SIG-M5 treated with dmso at 0.1 percent for 504 hours (cell line): ENCODE measurements at regions not wholly inside any gene's neighbourhood (a gene's known extent, or its start where the extent isn't known, plus 50 kb on each side); places are given as distances from the start of the nearest gene placed in this dataset.
"Not testable (repeated sequence)": the region's sequence is repeated elsewhere in the genome, so short reads cannot be mapped to it uniquely, and the experiment has no call there.

Source experiments
- DNase-seq: peaks from one replicate; lab custom pipeline; 2025; ENCODE audit not compliant: unreplicated experiment; lab: John Stamatoyannopoulos, UW

DNA sequence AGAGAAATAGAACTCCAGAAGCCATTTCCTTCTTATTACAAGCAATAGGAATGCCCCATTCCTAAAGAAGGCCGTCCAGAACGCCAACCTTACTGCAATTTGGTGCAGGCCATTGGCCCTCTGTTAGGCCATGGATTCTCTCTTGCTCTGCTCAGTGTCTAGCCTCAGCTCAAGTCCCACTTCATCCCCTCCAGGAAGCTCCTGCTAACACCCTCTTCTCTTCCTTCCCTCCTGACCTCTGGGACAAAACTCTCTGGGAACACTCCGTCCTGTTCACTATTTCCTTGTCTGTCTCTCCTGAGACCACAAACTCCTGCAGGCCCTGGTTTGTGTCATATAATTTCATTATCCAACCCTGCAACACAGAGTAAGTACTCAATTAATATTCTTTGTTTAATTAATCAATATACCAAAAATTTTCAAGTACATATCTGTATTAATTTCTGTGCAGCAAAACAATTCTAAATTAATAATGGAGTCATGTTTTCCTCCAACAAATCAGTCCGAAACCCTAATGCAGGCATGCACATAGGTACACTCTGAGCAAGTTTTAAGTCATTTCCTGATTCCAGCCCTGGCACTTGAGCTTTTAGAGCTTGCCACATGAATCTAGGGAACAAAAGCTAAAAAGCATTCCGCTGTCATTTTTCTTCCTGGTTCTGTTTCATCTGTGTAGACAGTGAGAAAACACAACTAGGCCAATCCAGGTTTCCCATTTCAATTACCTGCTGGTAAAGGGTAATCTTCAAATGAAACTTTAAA, 245.3 kb downstream of the SETD4 start:
- DNase-seq: no peak

DNA sequence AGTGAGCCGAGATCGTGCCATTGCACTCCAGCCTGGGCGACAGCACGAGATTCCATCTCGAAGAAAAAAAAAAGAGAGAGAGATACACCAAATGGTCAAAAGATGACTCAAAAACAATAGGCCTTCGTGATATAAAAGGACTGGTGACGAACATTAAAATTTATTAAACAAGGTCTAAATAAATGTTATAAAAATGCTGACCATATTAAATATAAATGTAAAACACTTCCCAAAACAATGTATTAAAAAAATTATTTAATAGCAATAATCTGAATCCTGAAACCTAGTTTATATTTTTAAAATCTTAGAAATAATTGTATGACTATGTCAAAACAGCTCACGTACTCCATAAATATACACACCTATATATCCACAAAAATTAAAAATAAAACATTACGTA, 247.6 kb downstream of the SETD4 start:
- DNase-seq: no peak

DNA sequence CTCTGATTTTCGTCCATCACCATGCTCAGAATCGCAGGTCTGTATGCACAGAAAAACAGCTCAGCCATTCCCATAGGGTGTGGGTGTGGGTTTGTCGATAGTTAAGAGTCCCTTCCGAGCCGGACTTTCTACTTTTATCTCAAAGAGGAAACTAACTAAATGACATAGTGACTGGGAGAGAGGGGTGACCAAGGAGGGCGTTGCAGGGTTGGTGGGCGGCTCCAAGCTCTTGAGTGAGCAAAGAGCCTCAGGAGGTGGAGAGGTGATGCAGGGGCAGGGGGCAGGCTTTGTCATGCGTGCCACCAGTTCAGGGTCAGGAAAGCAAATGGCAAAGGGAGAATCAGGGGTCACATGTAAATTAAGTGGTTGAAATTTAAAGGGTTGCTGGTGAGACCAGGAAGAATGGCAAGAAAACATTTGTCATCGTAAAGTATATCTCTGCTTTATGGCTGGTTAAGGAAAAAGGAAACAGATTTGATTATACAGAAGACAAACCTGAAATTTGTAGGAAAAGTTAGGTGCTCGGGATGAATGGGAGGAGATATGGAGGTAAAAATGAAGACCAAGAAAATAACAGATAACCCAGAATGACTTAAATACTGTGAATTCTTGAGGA, 249.0 kb downstream of the SETD4 start:
- no peak for DNase-seq

DNA sequence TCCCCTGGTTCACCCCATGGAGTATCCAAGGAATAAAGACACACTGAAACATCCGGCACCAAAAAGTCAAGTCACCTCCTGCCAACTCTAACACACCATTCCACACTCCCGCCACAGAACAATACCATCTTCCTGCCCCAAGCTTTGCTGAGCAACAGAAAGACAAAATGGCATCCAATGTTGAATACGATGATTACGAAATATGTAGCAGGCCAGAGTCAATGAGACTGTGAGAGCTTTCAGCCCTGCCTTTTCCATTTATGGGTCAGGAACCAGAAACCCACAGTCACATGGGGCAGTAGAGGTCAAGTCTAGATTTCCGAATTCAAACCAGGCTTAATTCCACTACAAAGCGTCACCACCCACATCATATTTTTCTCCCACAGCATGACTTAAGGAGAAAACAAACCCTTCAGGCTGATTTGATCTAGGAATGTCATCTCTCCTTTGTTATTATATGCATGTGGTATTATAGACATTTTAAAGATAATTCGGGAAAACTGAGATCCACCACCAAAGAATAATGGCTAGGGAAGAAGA, 249.8 kb downstream of the SETD4 start:
- DNase-seq: no peak

DNA sequence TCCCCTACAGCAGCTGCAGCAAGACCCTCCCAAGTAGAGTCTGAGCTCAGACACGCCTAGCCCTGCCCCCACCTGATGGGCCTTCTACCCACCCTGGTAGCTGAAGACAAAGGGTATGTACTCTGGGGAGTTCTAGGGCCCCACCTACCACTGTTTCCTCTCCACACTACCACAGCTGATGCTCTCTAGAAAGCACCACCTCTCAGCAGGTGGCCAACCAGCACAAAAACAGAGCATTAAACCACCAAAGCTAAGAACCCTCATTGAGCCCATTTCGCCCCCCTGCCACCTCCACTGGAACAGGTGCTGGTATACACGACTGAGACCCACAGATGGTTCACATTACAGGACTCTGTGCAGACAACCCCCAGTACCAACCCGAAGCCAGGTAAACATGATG, 258.9 kb downstream of the SETD4 start:
- no peak for DNase-seq

DNA sequence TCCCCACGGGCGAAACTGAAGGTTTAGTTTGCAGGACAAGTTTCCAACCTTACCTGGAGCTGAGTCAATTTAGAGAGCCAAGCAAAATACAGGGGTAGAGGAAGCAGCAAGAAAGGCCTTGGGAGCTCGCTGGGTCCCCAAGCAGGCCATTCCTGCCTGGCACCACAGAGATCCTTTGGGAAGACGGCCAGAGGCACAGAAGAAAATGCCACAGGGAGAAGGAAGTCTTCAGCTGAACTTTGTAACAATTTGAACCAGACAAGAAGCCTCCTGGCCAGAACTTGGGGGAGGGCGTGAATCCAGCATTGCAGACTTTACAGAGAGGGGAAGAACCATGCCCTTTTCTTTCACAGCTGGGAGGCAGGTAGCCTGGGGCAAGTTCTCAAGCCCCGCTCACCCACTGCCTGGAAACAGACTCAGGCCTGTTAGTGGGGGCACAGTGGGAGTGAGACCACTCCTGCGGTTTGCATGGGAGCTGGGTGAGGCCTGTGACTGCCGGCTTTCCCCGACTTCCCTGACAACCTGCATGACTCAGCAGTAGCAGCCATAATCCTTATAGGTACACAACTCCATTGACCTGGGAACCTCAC, 259.4 kb downstream of the SETD4 start:
- DNase-seq: not testable (repeated sequence)

DNA sequence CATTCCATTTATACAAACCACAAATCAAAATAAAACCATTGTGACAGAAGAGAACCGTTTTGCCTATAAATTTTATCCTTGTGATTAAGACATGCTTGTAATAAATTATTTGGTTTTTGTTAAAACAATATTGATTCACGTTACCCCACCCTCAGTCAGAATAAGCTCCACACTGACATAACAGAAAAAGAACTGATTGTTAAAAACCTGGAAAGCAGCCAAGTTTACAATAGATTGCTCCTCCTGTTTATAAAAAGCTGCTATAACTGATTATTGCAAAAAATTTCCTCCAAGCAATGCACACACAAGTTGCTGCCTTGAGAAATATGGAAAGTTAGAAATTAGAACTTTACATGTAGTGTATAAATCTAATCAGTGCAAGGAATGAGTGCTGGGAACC, 263.5 kb downstream of the SETD4 start:
- no peak for DNase-seq

DNA sequence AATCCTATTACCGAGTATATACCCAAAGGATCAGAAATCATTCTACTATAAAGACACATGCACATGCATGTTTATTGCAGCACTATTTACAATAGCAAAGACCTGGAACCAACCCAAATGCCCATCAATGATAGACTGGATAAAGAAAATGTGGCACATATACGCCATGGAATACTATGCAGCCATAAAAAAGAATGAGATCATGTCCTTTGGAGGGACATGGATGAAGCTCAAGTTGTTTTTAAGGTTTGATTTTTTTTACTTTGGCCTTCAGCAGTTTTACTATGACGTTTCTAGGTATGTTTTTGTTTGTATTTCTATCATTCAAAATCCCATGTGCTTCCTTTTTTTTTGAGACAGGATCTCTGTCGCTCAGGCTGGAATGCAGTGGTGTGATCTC, 265.8 kb downstream of the SETD4 start:
- not testable (repeated sequence) for DNase-seq

DNA sequence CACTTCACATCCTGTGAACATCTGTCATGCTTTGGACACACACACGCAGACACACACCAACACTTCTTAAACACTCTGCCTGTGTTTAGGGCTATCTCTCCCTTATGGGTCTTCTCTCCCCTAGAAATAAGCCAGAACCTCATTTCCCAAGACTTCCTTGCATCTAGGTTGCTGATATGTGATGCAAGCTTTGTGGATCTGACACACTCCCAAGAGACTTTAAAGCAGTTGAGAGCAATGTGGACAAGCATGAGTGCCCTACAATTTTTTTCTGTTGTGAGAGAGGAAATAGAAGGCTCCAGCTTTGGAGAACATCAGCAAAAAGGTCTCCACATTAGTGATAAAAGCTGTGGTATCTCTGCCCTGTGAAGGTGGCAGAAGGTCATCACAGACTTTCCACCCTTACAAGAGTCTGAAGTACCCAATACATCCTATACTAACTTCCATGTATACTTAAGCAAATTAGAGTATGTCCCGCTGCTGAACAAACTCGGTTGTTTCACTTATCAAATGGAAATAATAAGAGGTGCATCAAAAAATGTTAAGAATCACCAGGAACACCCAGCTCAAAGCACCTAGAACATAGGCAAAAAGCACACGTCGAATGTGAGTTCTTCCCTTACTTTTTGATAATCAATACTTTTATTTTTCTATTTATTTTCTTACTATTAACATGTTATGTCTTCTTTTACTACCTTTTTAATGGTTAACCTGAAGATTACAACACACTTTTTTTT, 267.6 kb downstream of the SETD4 start:
- DNase-seq: no peak

DNA sequence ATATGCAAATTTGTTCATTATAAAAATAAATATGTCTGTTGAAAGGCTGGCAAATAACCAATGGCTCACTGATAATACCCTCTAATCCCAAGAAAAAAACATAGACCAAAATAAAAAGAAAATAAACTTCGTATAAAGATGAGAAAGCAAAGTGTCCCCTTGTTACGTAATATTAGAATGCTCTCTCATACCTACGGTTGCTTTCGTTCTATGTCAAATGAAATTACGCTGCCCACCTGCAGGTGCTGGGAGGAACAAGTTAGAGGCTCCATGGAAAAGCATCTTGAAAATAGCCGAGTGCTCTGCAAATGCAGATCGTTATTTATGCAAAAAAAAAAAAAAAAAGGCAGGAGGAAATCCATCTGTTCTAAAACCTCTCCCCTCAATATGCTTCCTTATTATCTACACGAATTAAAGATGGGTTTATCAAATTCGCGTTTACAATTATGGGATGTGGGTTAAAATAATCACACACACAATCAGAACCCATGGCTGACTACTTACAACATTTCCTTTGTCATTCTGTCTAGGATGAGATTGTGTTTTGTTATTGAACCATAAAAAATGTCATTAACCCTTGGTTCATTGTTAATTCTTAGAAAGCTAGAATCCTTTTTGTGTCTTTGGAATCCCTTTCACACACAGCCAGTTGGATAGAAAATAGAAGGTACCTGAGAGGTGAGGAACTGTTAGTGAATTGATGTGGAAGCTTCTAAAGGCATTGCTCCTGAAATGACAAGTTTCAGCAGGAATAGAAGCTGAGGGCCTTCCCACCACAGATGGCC, 268.6 kb downstream of the SETD4 start:
- no peak for DNase-seq

DNA sequence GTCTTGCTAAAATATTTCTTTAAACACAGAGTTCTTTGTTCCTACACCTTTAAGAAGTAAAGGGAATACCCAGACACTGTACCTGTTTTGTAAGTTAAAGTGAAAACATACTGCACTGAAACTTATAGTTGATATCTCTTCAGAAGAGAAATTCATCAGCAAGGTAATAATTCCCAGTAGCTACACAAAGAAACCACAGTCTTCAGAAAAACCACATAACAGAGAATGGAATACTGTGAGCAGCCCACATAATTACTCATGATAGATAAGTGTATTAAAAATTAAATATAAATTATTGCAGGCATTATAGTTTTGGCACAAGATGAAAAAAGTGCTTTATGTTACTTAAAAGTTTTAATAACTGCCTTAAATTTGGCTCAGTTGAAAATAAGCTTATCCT, 276.6 kb downstream of the SETD4 start:
- no peak for DNase-seq

DNA sequence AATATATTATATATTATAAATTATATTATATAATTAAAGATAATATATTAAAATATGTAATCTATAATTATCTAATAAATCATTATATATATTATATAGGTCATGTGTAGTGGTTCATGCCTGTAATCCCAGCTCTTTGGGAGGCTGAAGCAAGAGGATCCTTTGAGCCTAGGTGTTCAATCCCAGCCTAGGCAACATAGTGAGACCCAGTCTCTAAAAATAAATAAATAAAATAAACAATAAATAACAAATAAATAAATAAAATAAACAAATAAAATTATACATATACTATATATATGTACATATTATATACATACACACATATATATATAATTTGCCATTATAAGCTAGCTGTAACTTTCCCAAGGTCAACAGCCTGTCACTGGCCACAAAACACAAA, 277.7 kb downstream of the SETD4 start:
- no peak for DNase-seq

DNA sequence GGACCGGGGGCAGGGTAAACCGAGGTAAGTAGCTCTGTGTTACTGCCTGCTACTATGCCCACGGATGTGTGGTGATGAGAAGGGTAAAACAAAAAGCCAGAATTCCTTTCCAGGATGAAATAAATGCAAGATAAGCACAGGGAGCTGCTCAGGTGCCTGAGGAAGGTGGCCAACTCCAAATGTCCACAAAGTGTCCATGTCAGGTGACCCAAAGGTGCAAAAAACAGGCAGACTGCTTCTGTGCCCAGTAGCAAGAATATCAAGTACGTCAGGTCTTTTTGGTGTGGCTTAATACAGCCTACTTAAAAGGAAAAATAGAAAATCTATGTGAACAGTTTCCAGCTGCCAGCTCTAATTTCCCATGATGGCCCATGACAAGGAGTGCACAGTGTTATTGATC, 279.3 kb downstream of the SETD4 start:
- DNase-seq: no peak

DNA sequence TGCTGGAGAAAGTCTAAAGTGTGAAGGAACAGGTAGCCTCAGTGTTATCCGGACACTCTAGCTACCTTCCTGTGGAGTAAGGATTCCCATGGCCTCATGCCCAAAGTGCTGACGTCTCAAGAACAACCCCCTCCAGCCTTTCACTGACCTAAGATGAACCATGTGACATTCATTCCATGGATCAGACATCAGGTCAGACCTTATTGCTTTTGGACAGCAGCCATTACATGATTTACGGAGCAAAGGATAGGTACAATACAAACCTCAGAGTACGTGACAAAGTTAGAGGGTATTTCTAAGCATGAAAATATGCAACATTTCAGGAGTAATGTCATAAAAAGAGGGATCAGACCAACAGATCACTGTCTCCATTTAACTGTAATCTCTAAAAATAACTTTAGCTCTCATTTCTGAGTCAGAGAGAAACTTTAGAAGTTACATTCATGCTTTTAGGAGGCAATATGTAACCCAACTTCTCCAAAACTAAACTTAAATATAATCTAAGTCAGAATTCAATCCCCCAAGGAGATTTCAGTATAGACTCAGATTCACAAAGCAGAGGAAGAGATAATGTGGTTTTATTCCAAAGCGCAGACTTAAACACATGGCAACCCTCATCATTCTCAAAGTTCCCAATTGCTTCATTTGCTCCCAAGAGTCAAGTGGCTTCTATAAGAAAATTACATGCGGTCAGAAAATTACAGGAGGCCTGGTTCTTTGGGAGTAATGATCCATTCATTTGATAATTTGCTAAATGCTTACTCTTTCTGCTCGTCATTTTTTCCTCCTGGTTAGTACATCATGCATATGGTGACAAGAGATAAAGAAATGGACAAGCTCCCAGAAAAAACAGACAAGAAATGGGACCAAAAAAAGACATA, 280.4 kb downstream of the SETD4 start:
- no peak for DNase-seq

DNA sequence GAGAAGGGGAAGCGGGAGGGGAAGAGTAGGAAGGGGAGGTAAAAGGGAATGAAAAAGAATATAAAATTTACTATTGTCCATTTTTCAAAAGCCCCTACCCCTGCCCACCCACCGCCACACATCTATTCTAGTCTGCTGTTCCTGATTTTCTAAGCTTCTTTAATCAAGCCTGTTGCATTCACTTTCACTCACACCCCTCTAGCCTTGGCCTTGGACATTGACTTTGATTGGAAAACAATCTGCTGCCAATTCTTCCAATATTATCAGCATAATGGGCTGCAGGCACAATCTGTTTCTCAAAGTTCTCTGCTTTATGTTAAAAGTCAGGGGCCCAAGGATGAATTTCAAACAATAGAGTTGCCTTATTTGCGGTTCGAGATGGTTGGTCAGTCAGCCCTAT, 281.2 kb downstream of the SETD4 start:
- DNase-seq: no peak

DNA sequence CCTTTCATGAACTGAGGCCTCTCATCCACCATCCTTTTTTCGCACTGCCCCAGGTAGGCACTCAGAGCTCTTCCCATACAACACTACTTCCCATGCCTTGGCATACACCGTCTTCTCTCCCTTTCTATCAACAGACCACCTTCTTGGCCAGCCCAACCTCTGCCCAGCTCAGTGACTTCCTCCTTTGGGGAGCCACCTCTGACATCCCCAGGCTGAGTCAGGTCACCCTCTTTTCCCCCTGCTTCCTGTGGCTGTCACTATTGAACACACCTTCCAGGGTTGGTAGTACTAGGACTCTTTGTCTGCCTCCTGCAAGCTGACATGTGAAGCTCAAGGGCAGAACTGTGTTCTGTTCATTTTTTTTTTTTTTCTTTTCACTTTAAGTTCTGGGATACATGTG, 283.2 kb downstream of the SETD4 start:
- DNase-seq: no peak

DNA sequence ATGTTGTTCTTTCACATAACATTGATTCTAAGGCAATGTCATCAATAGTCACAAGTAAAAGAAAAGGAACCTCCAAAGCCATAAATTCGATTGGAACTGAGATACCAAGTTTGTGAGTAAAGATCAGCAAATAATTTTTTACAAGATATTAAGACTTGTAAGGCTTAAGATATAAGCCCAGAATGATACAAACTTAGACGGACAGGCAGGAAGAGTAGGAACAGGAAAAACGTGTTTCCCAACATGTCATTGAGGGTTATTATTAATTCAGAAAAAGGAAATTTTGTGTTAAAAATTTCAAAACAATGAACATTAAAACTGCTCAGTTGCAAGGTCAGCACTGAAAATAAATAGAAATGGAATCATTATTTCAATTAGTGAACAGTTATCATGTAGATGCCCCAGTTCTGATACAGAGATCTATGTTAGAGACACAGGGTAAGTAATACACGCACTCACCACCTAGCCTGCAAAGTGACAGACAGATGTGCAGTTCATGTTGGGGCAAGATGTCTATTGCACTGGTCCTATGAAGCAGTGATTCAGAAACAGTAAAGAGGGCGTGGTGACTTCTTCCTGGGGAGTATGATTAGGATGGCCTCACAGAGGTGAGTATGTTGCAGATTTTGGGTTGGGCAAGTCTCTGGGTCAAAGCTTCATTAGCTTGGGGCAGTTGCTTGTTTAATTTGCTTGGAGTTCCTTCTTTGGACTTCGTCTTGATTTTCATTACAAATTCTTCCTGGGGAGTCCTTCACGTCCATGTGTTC, 284.4 kb downstream of the SETD4 start:
- DNase-seq: no peak

DNA sequence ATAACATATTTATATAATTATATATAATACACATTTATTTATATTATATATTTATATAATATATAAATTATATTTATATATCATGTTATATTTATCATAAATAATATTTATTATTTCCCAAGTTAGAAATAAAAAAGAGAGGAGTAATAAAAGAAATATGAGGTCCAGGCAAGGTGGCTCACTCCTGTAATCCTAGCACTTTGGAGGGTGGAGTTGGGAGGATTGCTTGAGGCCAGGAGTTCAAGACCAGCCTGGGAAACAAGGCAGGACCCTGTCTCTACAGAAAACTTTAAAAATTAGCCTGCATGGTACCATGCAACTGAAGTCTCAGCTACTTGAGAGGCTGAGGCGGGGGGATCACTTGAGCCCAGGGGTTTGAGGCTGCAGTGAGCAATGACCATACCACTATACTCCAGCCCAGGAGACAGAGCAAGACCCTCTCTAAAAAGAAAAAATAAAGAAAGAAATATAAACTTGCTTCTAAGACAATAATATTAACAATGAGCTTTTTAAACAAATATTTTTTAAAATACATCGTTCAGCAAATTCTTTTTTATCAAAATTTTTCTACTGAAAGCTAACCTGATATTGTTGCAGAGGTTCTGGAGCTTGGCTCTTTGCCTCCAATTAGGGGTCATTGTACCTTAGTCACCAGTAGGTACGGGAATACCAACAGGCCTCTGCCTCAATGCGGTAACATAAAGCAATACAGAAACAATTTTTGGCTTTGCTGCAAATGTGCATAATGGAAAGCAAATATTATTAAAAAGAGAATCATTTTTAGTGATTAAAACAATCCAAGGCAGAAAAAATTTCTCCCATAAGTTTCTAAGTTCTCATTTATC, 290.0 kb downstream of the SETD4 start:
- DNase-seq: no peak
